Thymus (tissue), 11 donors: ENCODE measurements at regions not wholly inside any gene's neighbourhood (a gene's known extent, or its start where the extent isn't known, plus 50 kb on each side); places are given as distances from the start of the nearest gene placed in this dataset.

Experiments
- DNase-seq, 9 donors: peaks; one replicate each; pipeline ENCODE4 v3.0.0-alpha.2; 2013; ENCODE audit warnings: low spot score in 9 of 9, low read depth in 6 of 9, missing footprints in 1 of 9
- H3K27ac ChIP-seq, 2 donors: one replicate each; pipeline ENCODE4 v1.5.1; 2013; ENCODE audit warnings: control low read depth in 1 of 2, low read depth in 1 of 2, low read length in 1 of 2, mild to moderate bottlenecking in 1 of 2, moderate library complexity in 1 of 2
- H3K27me3 ChIP-seq, 2 donors: one replicate each; pipeline ENCODE4 v1.5.1; 2013; ENCODE audit warnings: low read length in 1 of 2; ENCODE audit not compliant: control insufficient read depth in 2 of 2, insufficient read depth in 1 of 2
- H3K36me3 ChIP-seq, 2 donors: one replicate each; pipeline ENCODE4 v1.5.1; 2013; ENCODE audit warnings: low read length in 1 of 2, mild to moderate bottlenecking in 1 of 2, moderate library complexity in 1 of 2; ENCODE audit not compliant: control insufficient read depth in 2 of 2, insufficient read depth in 2 of 2
- H3K4me1 ChIP-seq, 2 donors: one replicate each; pipeline ENCODE4 v1.5.1; 2013; ENCODE audit warnings: low read length in 2 of 2; ENCODE audit not compliant: control insufficient read depth in 2 of 2, insufficient read depth in 2 of 2
- H3K4me3 ChIP-seq, 2 donors: one replicate each; pipeline ENCODE4 v1.5.1; 2013; ENCODE audit warnings: low read length in 2 of 2, control low read depth in 1 of 2, mild to moderate bottlenecking in 1 of 2
- H3K9me3 ChIP-seq, 2 donors: one replicate each; pipeline ENCODE4 v1.5.1; 2013; ENCODE audit warnings: low read length in 1 of 2, mild to moderate bottlenecking in 1 of 2; ENCODE audit not compliant: control insufficient read depth in 2 of 2, insufficient read depth in 1 of 2
- WGBS: extraction: QIAGEN DNeasy Blood & Tissue Kit; methylation state at CpG from one replicate; pipeline ENCODE4 v1.1.7; 2013; 5-methylcytosine and 5-hydroxymethylcytosine counted together
- donor health status: healthy.

DNA sequence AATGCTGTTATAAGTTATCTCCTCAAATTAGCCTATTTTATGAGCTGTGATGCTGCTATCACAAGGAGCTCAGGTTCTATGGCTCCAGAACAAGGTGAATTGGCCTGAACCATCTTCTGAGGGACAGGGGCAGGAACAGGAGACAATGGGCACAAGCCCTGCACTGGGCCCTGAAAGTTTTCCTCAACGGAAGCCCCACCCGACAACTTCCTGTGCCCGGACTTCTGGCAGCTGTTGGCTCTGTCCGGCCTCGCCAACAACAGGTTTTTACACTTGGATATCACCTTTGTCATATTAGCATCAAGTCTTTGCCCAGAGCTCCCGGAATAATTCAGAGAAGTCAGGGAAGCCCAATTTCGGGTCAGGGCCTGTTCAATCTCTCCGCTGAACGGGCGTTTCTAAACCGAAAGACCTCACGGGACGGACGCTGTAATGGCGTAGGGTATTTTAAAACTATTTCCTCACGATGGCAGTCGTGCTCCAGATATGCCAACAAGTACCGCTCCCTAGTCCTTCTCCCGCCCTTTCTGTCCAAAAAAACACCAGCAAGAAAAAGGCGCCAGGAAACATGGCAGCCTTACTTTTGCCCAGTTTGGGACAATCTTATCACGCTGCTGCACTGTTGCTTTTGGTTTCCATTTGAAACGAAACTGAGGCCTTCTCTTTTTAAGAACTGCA, 201.0 kb upstream of the STK26 start:
- WGBS, result 92% methylated on average over 22 of the region's 22 CpGs
- no peaks in the 10 kb centered on the region for H3K9me3 ChIP-seq
- peak overlapping the region in 1 of 2 donors; percentile 85 for H3K27ac ChIP-seq
- H3K4me1 ChIP-seq, result peaks cover 0 to 3% of the 10 kb centered on the region in 2 donors
- DNase-seq, result peak in 4 of 9 donors; percentile 74 to 95 (median 91)
- no peaks in the 10 kb centered on the region for H3K27me3 ChIP-seq
- peaks cover 0 to 2% of the 10 kb centered on the region in 2 donors for H3K36me3 ChIP-seq
- H3K4me3 ChIP-seq, result peak overlapping the region in 1 of 2 donors; percentile 57

DNA sequence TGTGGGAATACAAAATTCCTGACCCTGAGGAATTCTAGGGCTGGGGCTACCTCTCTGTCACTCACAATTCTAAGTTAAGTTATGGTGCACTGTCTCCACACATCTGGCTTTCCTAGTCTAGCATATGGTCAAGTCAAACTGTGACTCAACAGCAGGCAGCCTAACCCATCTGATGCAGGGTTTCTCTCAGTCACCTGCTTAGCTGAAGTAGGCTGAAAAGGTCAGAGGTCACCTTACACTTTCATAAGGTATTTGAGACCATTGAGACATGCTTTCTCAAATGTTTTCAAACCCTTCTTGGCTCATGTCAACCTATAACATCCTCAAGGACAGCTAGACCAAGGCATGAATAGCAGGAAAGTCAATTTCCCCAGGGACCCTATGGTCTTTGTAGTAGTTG, 196.5 kb upstream of the STK26 start:
- DNase-seq, result no peak
- no peaks in the 10 kb centered on the region for H3K9me3 ChIP-seq
- H3K27ac ChIP-seq, result no peak overlapping the region
- no peak overlapping the region for H3K4me3 ChIP-seq
- H3K4me1 ChIP-seq, result peaks cover 0 to 20% of the 10 kb centered on the region in 2 donors
- no peaks in the 10 kb centered on the region for H3K27me3 ChIP-seq
- peaks cover 0 to 2% of the 10 kb centered on the region in 2 donors for H3K36me3 ChIP-seq

DNA sequence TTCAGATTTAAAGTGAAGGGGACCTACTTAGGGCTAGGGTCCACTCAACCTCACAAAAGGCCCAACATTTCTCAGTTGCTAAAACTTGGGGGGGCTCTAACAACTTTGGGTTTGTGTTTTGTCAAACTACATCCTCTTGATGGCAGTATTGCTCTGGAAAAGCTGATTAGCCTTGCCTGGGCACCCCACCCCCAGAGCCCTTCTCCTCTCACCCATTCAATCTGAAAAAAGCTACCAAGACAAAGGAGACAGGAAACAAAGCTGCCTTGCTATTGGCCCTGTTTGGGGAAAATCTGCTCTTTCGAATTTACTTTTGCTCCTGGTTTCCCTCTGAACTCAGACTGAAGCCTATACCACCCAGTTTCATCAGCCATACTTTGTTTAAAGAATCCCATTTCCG, 195.2 kb upstream of the STK26 start:
- H3K4me1 ChIP-seq, result peaks cover 0 to 23% of the 10 kb centered on the region in 2 donors
- peak in 6 of 9 donors; percentile 39 to 87 (median 58) for DNase-seq
- peaks cover 0 to 2% of the 10 kb centered on the region in 2 donors for H3K36me3 ChIP-seq
- H3K27me3 ChIP-seq, result no peaks in the 10 kb centered on the region
- H3K9me3 ChIP-seq, result no peaks in the 10 kb centered on the region
- WGBS, result 5% methylated on average over 2 of the region's 2 CpGs
- H3K4me3 ChIP-seq, result peak overlapping the region in 1 of 2 donors; percentile 37
- H3K27ac ChIP-seq, result peak overlapping the region in 1 of 2 donors; percentile 35

GRCh38 chrX:131828482-131828881, 194.6 kb upstream of the STK26 start:
- peak overlapping the region in 1 of 2 donors; percentile 37 for H3K4me3 ChIP-seq
- no peaks in the 10 kb centered on the region for H3K9me3 ChIP-seq
- no peaks in the 10 kb centered on the region for H3K27me3 ChIP-seq
- peak overlapping the region in 1 of 2 donors; percentile 58 for H3K27ac ChIP-seq
- H3K4me1 ChIP-seq, result peaks cover 0 to 23% of the 10 kb centered on the region in 2 donors
- H3K36me3 ChIP-seq, result peaks cover 0 to 2% of the 10 kb centered on the region in 2 donors
- no peak for DNase-seq

GRCh38 chrX:131830400-131831184, 192.5 kb upstream of the STK26 start:
- peak overlapping the region; percentile 75 to 85 for H3K27ac ChIP-seq
- H3K4me1 ChIP-seq, result peaks cover 0 to 23% of the 10 kb centered on the region in 2 donors
- DNase-seq, result peak in 6 of 9 donors; percentile 39 to 91 (median 64)
- H3K4me3 ChIP-seq, result peak overlapping the region; percentile 33
- no peaks in the 10 kb centered on the region for H3K27me3 ChIP-seq
- 7% methylated on average over 15 of the region's 15 CpGs for WGBS
- H3K36me3 ChIP-seq, result no peaks in the 10 kb centered on the region
- H3K9me3 ChIP-seq, result no peaks in the 10 kb centered on the region

- 58% methylated on average over 2 of the region's 2 CpGs for WGBS
- DNase-seq, result no peak
- Histone ChIP-seq H3K9me3 (no peaks in the 10 kb centered on the region), H3K36me3 (no peaks in the 10 kb centered on the region), H3K4me3 (peak overlapping the region; percentile 33), H3K4me1 (peaks cover 0 to 23% of the 10 kb centered on the region in 2 donors), H3K27ac (peak overlapping the region; percentile 3 to 75), H3K27me3 (no peaks in the 10 kb centered on the region)
These were observed 191.9 kb upstream of the STK26 start for GRCh38 chrX:131831185-131831520.

- Histone ChIP-seq H3K27ac (no peak overlapping the region), H3K36me3 (no peaks in the 10 kb centered on the region), H3K4me3 (no peak overlapping the region), H3K27me3 (peaks cover 0 to 4% of the 10 kb centered on the region in 2 donors), H3K4me1 (peaks cover 0 to 8% of the 10 kb centered on the region in 2 donors), H3K9me3 (no peaks in the 10 kb centered on the region)
- 99% methylated on average over 3 of the region's 3 CpGs for WGBS
- no peak for DNase-seq
These were observed 186.9 kb upstream of the STK26 start for GRCh38 chrX:131836161-131836560.

DNA sequence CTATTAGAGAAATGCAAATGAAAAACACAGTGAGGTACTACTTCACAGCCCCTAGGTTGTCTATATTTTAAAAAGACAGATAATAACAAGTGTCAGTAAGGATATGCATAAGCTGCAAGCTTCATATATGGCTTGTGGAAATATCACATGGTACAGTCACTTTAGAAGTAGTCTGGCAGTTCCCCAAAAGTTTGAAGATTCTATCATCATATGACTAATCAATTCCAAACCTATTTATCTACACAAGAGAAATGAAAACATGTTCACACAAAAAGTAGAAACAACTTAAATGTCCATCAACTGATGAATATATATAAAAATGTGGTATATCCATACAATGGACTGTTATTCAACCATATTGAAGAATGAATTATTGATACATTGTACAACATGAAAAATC, 185.8 kb upstream of the STK26 start:
- Histone ChIP-seq H3K27me3 (peaks cover 0 to 7% of the 10 kb centered on the region in 2 donors), H3K36me3 (no peaks in the 10 kb centered on the region), H3K4me3 (no peak overlapping the region), H3K27ac (no peak overlapping the region), H3K4me1 (peaks cover 0 to under 1% of the 10 kb centered on the region in 2 donors), H3K9me3 (no peaks in the 10 kb centered on the region)
- DNase-seq, result no peak

DNA sequence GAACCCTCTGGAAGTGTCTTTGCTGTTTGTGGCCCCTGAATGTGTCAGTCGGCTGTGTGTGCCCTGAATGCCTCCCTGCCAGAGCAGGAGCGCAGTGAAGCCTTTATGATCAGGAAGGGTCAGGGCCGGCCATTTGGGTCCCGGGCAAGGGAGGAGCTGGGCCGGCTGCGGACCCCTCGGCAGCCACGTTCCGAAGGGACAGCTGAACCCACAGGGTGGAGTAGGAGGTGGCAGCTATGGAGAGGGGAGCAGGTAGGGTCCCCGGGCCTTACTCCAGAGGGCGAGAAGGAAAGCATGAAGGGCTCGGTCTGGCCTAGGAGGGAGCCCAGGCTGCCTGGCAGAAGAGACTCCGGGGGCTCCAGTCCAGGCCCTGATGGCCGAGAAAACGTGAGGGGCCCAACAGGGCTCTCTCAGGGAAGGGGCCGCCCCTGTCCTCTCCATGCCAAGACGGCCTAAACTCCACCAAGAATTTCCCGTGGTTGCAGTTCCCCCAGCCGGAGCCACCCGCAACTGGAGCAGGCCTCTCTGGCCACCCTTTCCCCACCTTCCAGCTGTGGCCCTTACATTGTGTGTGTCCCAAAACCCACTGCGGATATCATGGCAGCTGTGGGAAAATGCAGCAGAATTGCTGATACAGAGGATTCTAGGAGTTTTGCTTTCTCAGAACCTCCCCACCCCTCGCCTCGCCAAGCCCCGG, 182.2 kb upstream of the STK26 start:
- 76% methylated on average over 24 of the region's 24 CpGs for WGBS
- Histone ChIP-seq H3K27ac (no peak overlapping the region), H3K27me3 (peaks cover 0 to 7% of the 10 kb centered on the region in 2 donors), H3K4me3 (no peak overlapping the region), H3K36me3 (no peaks in the 10 kb centered on the region), H3K9me3 (no peaks in the 10 kb centered on the region), H3K4me1 (no peaks in the 10 kb centered on the region)
- DNase-seq, result no peak
